OCI-LY1 (cell line): ENCODE measurements at regions not wholly inside any gene's neighbourhood (a gene's known extent, or its start where the extent isn't known, plus 50 kb on each side); places are given as distances from the start of the nearest gene placed in this dataset.

Source experiments
- H2AFZ ChIP-seq: fragments of 200-600 bp; sonication (generic), shearing (Covaris generic); 2 replicates; pipeline ENCODE4 v1.6.0; 2014; ENCODE audit warnings: antibody characterized with exemption, mild to moderate bottlenecking, low read length
- H3F3A ChIP-seq: fragments of 200-600 bp; sonication (generic), shearing (Covaris generic); 2 replicates; pipeline ENCODE4 v1.6.0; 2014; ENCODE audit warnings: mild to moderate bottlenecking, antibody characterized with exemption, low read length, moderate library complexity; ENCODE audit not compliant: insufficient read depth
- H3K27ac ChIP-seq: fragments of 200-600 bp; sonication (generic); 2 replicates; pipeline ENCODE4 v1.5.1; 2014; ENCODE audit warnings: low read length, mixed run types, mild to moderate bottlenecking, low read depth; ENCODE audit not compliant: poor library complexity, severe bottlenecking
- H3K27me3 ChIP-seq: fragments of 200-600 bp; sonication (generic); 2 replicates; pipeline ENCODE4 v1.6.0; 2014; ENCODE audit warnings: antibody characterized with exemption, mild to moderate bottlenecking, low read length, moderate library complexity; ENCODE audit not compliant: insufficient read depth
- H3K36me3 ChIP-seq: fragments of 200-600 bp; sonication (generic); 2 replicates; pipeline ENCODE4 v1.6.1; 2014; ENCODE audit warnings: mild to moderate bottlenecking, antibody characterized with exemption, low read length, moderate library complexity, mixed read lengths; ENCODE audit not compliant: insufficient read depth
- H3K4me1 ChIP-seq: fragments of 200-600 bp; sonication (generic); 2 replicates; pipeline ENCODE4 v1.5.1; 2014; ENCODE audit warnings: mild to moderate bottlenecking, low read length, moderate library complexity; ENCODE audit not compliant: insufficient read depth, severe bottlenecking
- H3K4me2 ChIP-seq: fragments of 200-600 bp; sonication (generic), shearing (Covaris generic); 2 replicates; pipeline ENCODE4 v1.6.1; 2014; ENCODE audit warnings: low read length
- H3K4me3 ChIP-seq: fragments of 200-600 bp; sonication (generic); 2 replicates; pipeline ENCODE4 v1.5.1; 2014; ENCODE audit warnings: low read length, low read depth, mild to moderate bottlenecking, mixed read lengths; ENCODE audit not compliant: poor library complexity, severe bottlenecking
- H3K79me2 ChIP-seq: fragments of 200-600 bp; shearing (Covaris generic); 2 replicates; pipeline ENCODE4 v1.6.1; 2016; ENCODE audit warnings: mixed run types, low read length, mixed read lengths; ENCODE audit not compliant: insufficient read depth
- H3K9ac ChIP-seq: fragments of 200-600 bp; sonication (generic), shearing (Covaris generic); 2 replicates; pipeline ENCODE4 v1.6.1; 2014; ENCODE audit warnings: mild to moderate bottlenecking, low read length, mixed read lengths
- H3K9me2 ChIP-seq: fragments of 200-600 bp; sonication (generic), shearing (Covaris generic); 2 replicates; pipeline ENCODE4 v1.6.1; 2014; ENCODE audit warnings: low read depth, mild to moderate bottlenecking, low read length, mixed read lengths
- H3K9me3 ChIP-seq: fragments of 200-600 bp; shearing (Covaris generic); 2 replicates; pipeline ENCODE4 v1.6.1; 2014; ENCODE audit warnings: low read length, mixed read lengths
- H4K20me1 ChIP-seq: fragments of 200-600 bp; sonication (generic), shearing (Covaris generic); 2 replicates; pipeline ENCODE4 v1.6.0; 2016; ENCODE audit warnings: mild to moderate bottlenecking, low read length; ENCODE audit not compliant: insufficient read depth
- CTCF ChIP-seq: fragments of 200-600 bp; sonication (generic), shearing (Covaris generic); IDR thresholded peaks from 2 replicates; pipeline ENCODE4 v1.5.1; 2017; ENCODE audit warnings: mild to moderate bottlenecking, antibody characterized with exemption, low read length, moderate library complexity, mixed read lengths
- EZH2 ChIP-seq: fragments of 200-600 bp; sonication (generic), shearing (Covaris generic); IDR thresholded peaks from 2 replicates; pipeline ENCODE4 v1.8.0; 2017; ENCODE audit warnings: borderline replicate concordance, mixed run types, mild to moderate bottlenecking, antibody characterized with exemption, low read length, moderate library complexity, mixed read lengths

DNA sequence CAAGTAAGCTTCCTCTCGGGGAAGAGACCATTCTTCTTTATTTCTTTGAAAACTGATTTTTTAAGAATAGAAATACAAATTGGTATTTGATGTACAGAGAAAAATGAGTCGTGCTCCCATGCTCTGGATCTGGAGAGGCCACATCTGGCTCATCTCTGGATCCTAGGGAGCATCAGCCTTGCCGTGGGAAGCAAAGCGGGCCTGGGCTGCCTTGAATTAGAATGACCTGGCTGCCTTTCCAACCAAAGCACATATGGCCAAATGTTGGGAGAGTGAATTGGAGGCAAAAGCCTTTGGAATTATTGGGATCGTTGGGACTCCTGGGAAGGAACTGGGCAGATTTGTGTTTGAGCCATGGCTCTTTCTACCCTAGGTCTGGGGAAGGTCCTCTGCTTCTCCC is 80.0 kb downstream of the SLC25A47 start:
- H4K20me1 ChIP-seq, result no peaks in the 10 kb centered on the region
- no peak overlapping the region for H3K4me2 ChIP-seq
- no peaks in the 10 kb centered on the region for H3K4me1 ChIP-seq
- no peaks in the 10 kb centered on the region for H3K9me3 ChIP-seq
- no peaks in the 10 kb centered on the region for H3K79me2 ChIP-seq
- H3K27me3 ChIP-seq, result no peaks in the 10 kb centered on the region
- no peak overlapping the region for H3K27ac ChIP-seq
- H3F3A ChIP-seq, result no peaks in the 10 kb centered on the region
- no peak overlapping the region for H2AFZ ChIP-seq
- H3K4me3 ChIP-seq, result no peak overlapping the region
- TF ChIP-seq EZH2 (no peak), CTCF (no peak)
- no peaks in the 10 kb centered on the region for H3K36me3 ChIP-seq
- H3K9me2 ChIP-seq, result no peaks in the 10 kb centered on the region
- H3K9ac ChIP-seq, result no peak overlapping the region

DNA sequence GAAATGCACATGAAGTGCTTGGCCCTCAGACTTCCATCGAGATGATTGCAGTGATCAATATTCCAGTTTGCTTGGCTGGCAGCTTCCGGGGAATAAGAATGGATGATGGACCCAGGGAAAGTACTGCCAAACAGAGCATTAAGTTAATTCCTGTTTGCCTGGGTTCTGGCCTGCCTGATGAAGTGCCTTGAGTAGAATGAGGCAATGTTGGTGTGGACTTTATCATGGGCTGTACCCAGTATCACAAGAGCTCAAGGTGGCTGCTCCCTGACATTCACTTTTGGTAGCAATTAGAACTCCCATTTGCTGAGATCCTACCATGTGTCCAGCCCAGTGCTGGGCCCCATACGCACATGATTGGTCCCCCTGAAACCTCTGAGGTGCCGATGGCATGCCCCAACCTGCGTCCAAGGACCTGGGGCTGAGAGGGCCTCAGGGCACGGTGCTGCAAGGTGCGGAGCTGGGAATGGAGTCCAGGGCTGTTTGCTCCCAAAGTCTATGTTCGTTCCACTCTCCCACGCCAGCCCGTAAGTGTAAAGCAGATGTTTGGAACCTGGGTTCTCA is 80.7 kb downstream of the SLC25A47 start:
- Histone ChIP-seq H3K4me1 (no peaks in the 10 kb centered on the region), H3K27ac (no peak overlapping the region), H2AFZ (no peak overlapping the region), H3K79me2 (no peaks in the 10 kb centered on the region), H3K36me3 (no peaks in the 10 kb centered on the region), H3K9ac (no peak overlapping the region), H3K4me2 (no peak overlapping the region), H3K9me2 (no peaks in the 10 kb centered on the region), H3K9me3 (no peaks in the 10 kb centered on the region), H3K27me3 (no peaks in the 10 kb centered on the region), H3F3A (no peaks in the 10 kb centered on the region), H3K4me3 (no peak overlapping the region), H4K20me1 (no peaks in the 10 kb centered on the region)
- TF ChIP-seq EZH2 (no peak), CTCF (no peak)

DNA sequence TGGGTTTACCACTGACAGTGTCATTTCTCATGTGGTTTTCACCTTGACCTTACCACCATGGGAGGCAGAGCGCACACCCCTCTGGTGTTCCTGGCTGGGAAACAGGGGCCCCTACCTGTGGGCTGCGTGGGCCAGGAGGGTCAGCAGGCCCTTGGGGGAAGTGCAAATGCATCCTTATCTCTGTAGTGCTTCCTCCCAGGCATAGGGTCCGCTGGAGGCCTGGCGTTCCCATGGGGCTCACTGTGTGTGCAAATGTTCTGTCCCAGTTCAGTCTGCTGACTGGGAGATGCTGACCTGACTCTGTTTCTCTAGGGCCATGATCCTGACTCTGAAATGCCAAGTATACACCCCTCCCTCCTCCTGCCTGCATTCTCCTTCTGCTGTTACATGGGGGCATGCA is 81.3 kb downstream of the SLC25A47 start:
- Histone ChIP-seq H3K4me3 (no peak overlapping the region), H3K9me3 (no peaks in the 10 kb centered on the region), H3F3A (no peaks in the 10 kb centered on the region), H3K4me1 (no peaks in the 10 kb centered on the region), H2AFZ (no peak overlapping the region), H3K27me3 (no peaks in the 10 kb centered on the region), H3K4me2 (no peak overlapping the region), H3K9ac (no peak overlapping the region), H3K36me3 (no peaks in the 10 kb centered on the region), H3K9me2 (no peaks in the 10 kb centered on the region), H3K27ac (no peak overlapping the region), H3K79me2 (no peaks in the 10 kb centered on the region), H4K20me1 (no peaks in the 10 kb centered on the region)
- TF ChIP-seq CTCF (no peak), EZH2 (no peak)
